GM23338 (cell line): ENCODE measurements at regions not wholly inside any gene's neighbourhood (a gene's known extent, or its start where the extent isn't known, plus 50 kb on each side); places are given as distances from the start of the nearest gene placed in this dataset.

Source experiments
- ATAC-seq: fragments of 200-7000 bp; cut with Tn5 transposase; 3 replicates; pipeline ENCODE4 v1.9.1; 2020
- DNase-seq: peaks from one replicate; pipeline ENCODE4 v3.0.0-alpha.2; 2015; ENCODE audit warnings: low spot score
- H2AFZ ChIP-seq: fragments of 200-600 bp; sonication (generic); 2 replicates; pipeline ENCODE4 v1.8.0; 2016; ENCODE audit warnings: antibody characterized with exemption, mild to moderate bottlenecking, moderate library complexity
- H3F3A ChIP-seq: fragments of 200-600 bp; sonication (generic); replicated peaks from 2 replicates; pipeline ENCODE4 v1.8.0; 2017; ENCODE audit warnings: antibody characterized with exemption, mixed run types, low read depth
- H3K27ac ChIP-seq: fragments of 200-600 bp; sonication (generic); 2 replicates; pipeline ENCODE4 v1.6.1; 2016; ENCODE audit warnings: low read depth
- H3K27me3 ChIP-seq: fragments of 200-600 bp; sonication (generic); 2 replicates; pipeline ENCODE4 v1.8.0; 2016; ENCODE audit warnings: mild to moderate bottlenecking, mixed run types, moderate library complexity; ENCODE audit not compliant: insufficient read depth
- H3K36me3 ChIP-seq: fragments of 200-600 bp; sonication (generic); 2 replicates; pipeline ENCODE4 v1.8.0; 2016; ENCODE audit warnings: mild to moderate bottlenecking; ENCODE audit not compliant: insufficient read depth
- H3K4me1 ChIP-seq: fragments of 200-600 bp; sonication (generic); 2 replicates; pipeline ENCODE4 v1.8.0; 2016; ENCODE audit warnings: mild to moderate bottlenecking, moderate library complexity; ENCODE audit not compliant: insufficient read depth
- H3K4me2 ChIP-seq: fragments of 200-600 bp; sonication (generic); 2 replicates; pipeline ENCODE4 v1.7.1; 2017; ENCODE audit warnings: mixed run types
- H3K4me3 ChIP-seq: fragments of 200-600 bp; sonication (generic); 2 replicates; pipeline ENCODE4 v1.6.1; 2016; ENCODE audit warnings: mixed run types
- H3K79me2 ChIP-seq: fragments of 200-600 bp; sonication (generic); replicated peaks from 2 replicates; pipeline ENCODE4 v1.8.0; 2017; ENCODE audit warnings: mild to moderate bottlenecking; ENCODE audit not compliant: insufficient read depth
- H3K9me2 ChIP-seq: fragments of 200-600 bp; sonication (generic); 2 replicates; pipeline ENCODE4 v1.8.0; 2017; ENCODE audit not compliant: insufficient read depth
- H4K20me1 ChIP-seq: fragments of 200-600 bp; sonication (generic); replicated peaks from 2 replicates; pipeline ENCODE4 v1.8.0; 2017; ENCODE audit warnings: mild to moderate bottlenecking; ENCODE audit not compliant: insufficient read depth
- H3K27ac Mint-ChIP-seq: 2 replicates; pipeline ENCODE4 v1.8.0; 2020; ENCODE audit warnings: inconsistent platforms, mild to moderate bottlenecking, moderate library complexity, mixed read lengths
- H3K27me3 Mint-ChIP-seq: 3 replicates; pipeline ENCODE4 v1.8.0; 2022; ENCODE audit warnings: low read depth, mild to moderate bottlenecking, moderate library complexity, mixed read lengths, inconsistent platforms; ENCODE audit not compliant: insufficient read depth, poor library complexity
- H3K36me3 Mint-ChIP-seq: 3 replicates; pipeline ENCODE4 v1.8.0; 2021; ENCODE audit warnings: low read depth, mild to moderate bottlenecking, inconsistent platforms, moderate library complexity, mixed read lengths
- H3K4me1 Mint-ChIP-seq: 3 replicates; pipeline ENCODE4 v1.8.0; 2020; ENCODE audit warnings: mild to moderate bottlenecking, inconsistent platforms, mixed read lengths
- H3K4me3 Mint-ChIP-seq: 3 replicates; pipeline ENCODE4 v1.8.0; 2021; ENCODE audit warnings: moderate library complexity, mild to moderate bottlenecking, inconsistent platforms, mixed read lengths
- H3K9me3 Mint-ChIP-seq: 3 replicates; pipeline ENCODE4 v1.8.0; 2020; ENCODE audit warnings: moderate library complexity, mild to moderate bottlenecking, inconsistent platforms, mixed read lengths
- CREB1 ChIP-seq: fragments of 250-450 bp; sonication (Bioruptor Pico); IDR thresholded peaks from 2 replicates; pipeline ENCODE4 v1.5.0; 2020; ENCODE audit warnings: low read depth, mild to moderate bottlenecking, moderate library complexity
- CTCF ChIP-seq, 2 experiments: fragments of 200-600 bp in 1 of 2; sonication (generic) in 1 of 2; conservative IDR thresholded peaks; 2 replicates each; pipeline versions ENCODE4 v1.5.1 to v1.6.1; 2016 to 2017; ENCODE audit warnings: antibody characterized with exemption in 2 of 2, low read depth in 2 of 2, mild to moderate bottlenecking in 2 of 2, moderate library complexity in 1 of 2
- ETS1 ChIP-seq: IDR thresholded peaks from 2 replicates; pipeline ENCODE4 v1.6.1; 2016; ENCODE audit warnings: antibody characterized with exemption
- EZH2 ChIP-seq: fragments of 200-600 bp; sonication (generic); IDR thresholded peaks from one replicate; pipeline ENCODE4 v1.8.0; 2017; ENCODE audit warnings: antibody characterized with exemption, mild to moderate bottlenecking, low read depth; ENCODE audit not compliant: unreplicated experiment
- EZH2phosphoT487 ChIP-seq: fragments of 200-600 bp; sonication (generic); IDR thresholded peaks from one replicate; pipeline ENCODE4 v1.8.1; 2018; ENCODE audit warnings: antibody characterized with exemption; ENCODE audit not compliant: unreplicated experiment
- JUNB ChIP-seq: IDR thresholded peaks from one replicate; pipeline ENCODE4 v1.6.1; 2016; ENCODE audit warnings: antibody characterized with exemption; ENCODE audit not compliant: unreplicated experiment
- NANOG ChIP-seq: IDR thresholded peaks from 2 replicates; pipeline ENCODE4 v1.6.1; 2016; ENCODE audit warnings: antibody characterized with exemption, borderline replicate concordance
- POLR2AphosphoS5 ChIP-seq: IDR thresholded peaks from 2 replicates; pipeline ENCODE4 v1.6.1; 2016; ENCODE audit warnings: antibody characterized with exemption, low read depth
- REST ChIP-seq: IDR thresholded peaks from one replicate; pipeline ENCODE4 v1.6.1; 2018; ENCODE audit warnings: antibody characterized with exemption; ENCODE audit not compliant: unreplicated experiment
- STAT1 ChIP-seq: IDR thresholded peaks from one replicate; pipeline ENCODE4 v1.6.1; 2016; ENCODE audit warnings: antibody characterized with exemption; ENCODE audit not compliant: unreplicated experiment
- ZNF114 ChIP-seq: fragments of 250-450 bp; sonication (Bioruptor Pico); IDR thresholded peaks from 2 replicates; pipeline ENCODE4 v1.5.0; 2020; ENCODE audit warnings: mild to moderate bottlenecking, moderate library complexity
- ZNF331 ChIP-seq: fragments of 250-450 bp; sonication (Bioruptor Pico); IDR thresholded peaks from 2 replicates; pipeline ENCODE4 v1.5.0; 2020; ENCODE audit warnings: low read depth, mild to moderate bottlenecking, moderate library complexity
- ZNF462 ChIP-seq: fragments of 250-450 bp; sonication (Bioruptor Pico); IDR thresholded peaks from 2 replicates; pipeline ENCODE4 v1.5.0; 2020; ENCODE audit warnings: mild to moderate bottlenecking, moderate library complexity

- no peak overlapping the region for H3K4me2 ChIP-seq
- no peaks in the 10 kb centered on the region for H3K9me2 ChIP-seq
- no peaks in the 10 kb centered on the region for H3K4me1 ChIP-seq
- H3K27me3 ChIP-seq = no peaks in the 10 kb centered on the region
- H3F3A ChIP-seq = no peaks in the 10 kb centered on the region
- ATAC-seq (no peak), DNase-seq (no peak)
- H4K20me1 ChIP-seq = no peaks in the 10 kb centered on the region
- no peak overlapping the region for H3K4me3 ChIP-seq
- H3K4me1 Mint-ChIP-seq = no peaks in the 10 kb centered on the region
- no peak overlapping the region for H3K4me3 Mint-ChIP-seq
- peaks cover 1% of the 10 kb centered on the region for H3K27me3 Mint-ChIP-seq
- H3K9me3 Mint-ChIP-seq = no peaks in the 10 kb centered on the region
- H3K36me3 Mint-ChIP-seq = no peaks in the 10 kb centered on the region
- no peaks in the 10 kb centered on the region for H3K79me2 ChIP-seq
- H3K36me3 ChIP-seq = no peaks in the 10 kb centered on the region
- no peak overlapping the region for H3K27ac Mint-ChIP-seq
- TF ChIP-seq STAT1 = no peak
- TF ChIP-seq ZNF331 = no peak
- no peak for TF ChIP-seq REST
- no peak for TF ChIP-seq EZH2phosphoT487
- no peak for TF ChIP-seq JUNB
- no peak for TF ChIP-seq ETS1
- TF ChIP-seq ZNF462 = no peak
- no peak for TF ChIP-seq CTCF (conservative IDR thresholded peaks at IDR 0.05; ENCODE audit: low read depth in 2 of 2)
- no peak for TF ChIP-seq CREB1 (CRISPR knock-in tag)
- no peak for TF ChIP-seq POLR2AphosphoS5
- TF ChIP-seq EZH2 = no peak
- TF ChIP-seq ZNF114 (CRISPR knock-in tag) = no peak
- TF ChIP-seq NANOG = no peak
- no peak overlapping the region for H2AFZ ChIP-seq
- no peak overlapping the region for H3K27ac ChIP-seq
These were observed 452.4 kb upstream of the AKR1E2 start for GRCh38 chr10:4373612-4374011.
